ENCODE measurements at regions not wholly inside any gene's neighbourhood (a gene's known extent, or its start where the extent isn't known, plus 50 kb on each side); places are given as distances from the start of the nearest gene placed in this dataset.

GRCh38 chr14:83713732-83714131 is 1816.2 kb upstream of the FLRT2 start:
- Histone ChIP-seq H3K36me3 (ENCODE audit: control insufficient read depth in 2 of 2, extremely low read depth in 1 of 2, insufficient read depth in 2 of 2, low read length in 2 of 2) (no peaks in the 10 kb centered on the region), H3K9ac (replicated peaks; ENCODE audit: extremely low read depth, insufficient read depth, low read length) (no peak overlapping the region), H3K4me2 (ENCODE audit: insufficient read depth, low read length) (no peak overlapping the region), H3K79me2 (ENCODE audit: control insufficient read depth, insufficient read depth, low read length) (no peaks in the 10 kb centered on the region), H4K20me1 (replicated peaks; ENCODE audit: control insufficient read depth, extremely low read depth, insufficient read depth, low read length) (no peaks in the 10 kb centered on the region), H2AFZ (ENCODE audit: low read depth, low read length) (no peak overlapping the region), H3K27me3 (ENCODE audit: control insufficient read depth in 2 of 2, insufficient read depth in 2 of 2, low read length in 2 of 2) (no peaks in the 10 kb centered on the region), H3K9me1 (replicated peaks; ENCODE audit: control insufficient read depth, extremely low read depth, insufficient read depth, low read length) (no peaks in the 10 kb centered on the region), H3K27ac (ENCODE audit: insufficient read depth, low read depth, low read length) (no peak overlapping the region), H3K4me3 (replicated peaks in 1 of 3; ENCODE audit: insufficient read depth in 1 of 3, low read depth in 1 of 3, low read length in 3 of 3) (no peak overlapping the region), H3K9me3 (replicated peaks; ENCODE audit: control insufficient read depth, insufficient read depth, low read length) (no peaks in the 10 kb centered on the region), H3K4me1 (ENCODE audit: control insufficient read depth, extremely low read depth, insufficient read depth, low read length) (no peaks in the 10 kb centered on the region)
- dilution Hi-C loops (cut with MboI; ENCODE audit: extremely low pct_ligation_motif_present, low sequenced_read_pairs) = no loop called here
- intact Hi-C loops (cut with micrococcal nuclease) = no loop called here
- FAIRE-seq (no peak), DNase-seq (ENCODE audit: low read depth, low spot score) (no peak)
- ChIA-PET CTCF (interaction anchor here (1.5 kb wide), 1 partner anchor 9 kb away, joined by 3 read pairs; no protein-coding TSS in a partner anchor), POLR2A (no interaction called here)
- TF ChIP-seq FOS (IDR thresholded peaks at IDR 0.05; ENCODE audit: borderline replicate concordance, insufficient read depth, low read length) (no peak), POLR2AphosphoS5 (IDR thresholded peaks at IDR 0.05; ENCODE audit: insufficient read depth, low read depth, low read length) (no peak), CTCF (IDR thresholded peaks at IDR 0.05; ENCODE audit: extremely low read depth in 1 of 2, insufficient read depth in 1 of 2, low read depth in 1 of 2, low read length in 2 of 2) (no peak), GATA2 (IDR thresholded peaks at IDR 0.05; ENCODE audit: insufficient read depth, insufficient read length, low read depth, low read length) (no peak), JUN (IDR thresholded peaks at IDR 0.05; ENCODE audit: borderline replicate concordance, insufficient read depth, insufficient read length, low read depth) (no peak), MAX (IDR thresholded peaks at IDR 0.05; ENCODE audit: insufficient read depth, insufficient read length) (no peak), MYC (IDR thresholded peaks at IDR 0.05; ENCODE audit: low read depth, low read length) (no peak)
- BruUV-seq (replicated peaks) = no TSS peak
